ENCODE measurements at regions not wholly inside any gene's neighbourhood (a gene's known extent, or its start where the extent isn't known, plus 50 kb on each side); places are given as distances from the start of the nearest gene placed in this dataset.

- DNase-seq = no peak
- Mint-ChIP-seq H3K36me3 (ENCODE audit: low read depth) (no peaks in the 10 kb centered on the region; the same call in 1 of the 2 replicates), H3K9me3 (no peaks in the 10 kb centered on the region), H3K27me3 (ENCODE audit: insufficient read depth) (no peaks in the 10 kb centered on the region), H3K4me3 (no peak overlapping the region), H3K4me1 (ENCODE audit: low read depth) (peaks cover 13% of the 10 kb centered on the region), H3K27ac (no peak overlapping the region)
- TF ChIP-seq CTCF (IDR thresholded peaks at IDR 0.05) = no peak
Measured at GRCh38 chr18:73147590-73147989, 279.8 kb upstream of the NETO1 start.

- Mint-ChIP-seq H3K9me3 (no peaks in the 10 kb centered on the region), H3K36me3 (ENCODE audit: low read depth) (no peaks in the 10 kb centered on the region; the same call in 1 of the 2 replicates), H3K27ac (no peak overlapping the region), H3K27me3 (ENCODE audit: insufficient read depth) (no peaks in the 10 kb centered on the region; the same call in none of the 2 replicates), H3K4me1 (ENCODE audit: low read depth) (no peaks in the 10 kb centered on the region; the same call in 1 of the 2 replicates), H3K4me3 (no peak overlapping the region)
- no peak for TF ChIP-seq CTCF (IDR thresholded peaks at IDR 0.05)
- no peak for DNase-seq
Measured at GRCh38 chr18:73144030-73144429, 276.2 kb upstream of the NETO1 start.

GRCh38 chr18:73136134-73136533 is 268.3 kb upstream of the NETO1 start:
- Mint-ChIP-seq H3K9me3 (no peaks in the 10 kb centered on the region), H3K4me3 (peak overlapping the region; percentile 4; the same call in 1 of the 2 replicates), H3K4me1 (ENCODE audit: low read depth) (peaks cover 12% of the 10 kb centered on the region), H3K27me3 (ENCODE audit: insufficient read depth) (no peaks in the 10 kb centered on the region; the same call in 1 of the 2 replicates), H3K36me3 (ENCODE audit: low read depth) (no peaks in the 10 kb centered on the region), H3K27ac (no peak overlapping the region)
- TF ChIP-seq CTCF (IDR thresholded peaks at IDR 0.05) = peak; percentile 80
- peak; percentile 42 for DNase-seq

- Mint-ChIP-seq H3K4me3 (no peak overlapping the region), H3K4me1 (ENCODE audit: low read depth) (peaks cover 20% of the 10 kb centered on the region), H3K9me3 (no peaks in the 10 kb centered on the region), H3K27ac (no peak overlapping the region), H3K36me3 (ENCODE audit: low read depth) (no peaks in the 10 kb centered on the region), H3K27me3 (ENCODE audit: insufficient read depth) (no peaks in the 10 kb centered on the region)
- TF ChIP-seq CTCF (IDR thresholded peaks at IDR 0.05) = no peak
- peak; percentile 8 for DNase-seq
Measured at GRCh38 chr18:73124175-73124574, 256.4 kb upstream of the NETO1 start.

GRCh38 chr18:73121207-73121606 is 253.4 kb upstream of the NETO1 start:
- no peak for DNase-seq
- Mint-ChIP-seq H3K27me3 (ENCODE audit: insufficient read depth) (no peaks in the 10 kb centered on the region), H3K27ac (no peak overlapping the region), H3K9me3 (no peaks in the 10 kb centered on the region), H3K4me3 (no peak overlapping the region), H3K36me3 (ENCODE audit: low read depth) (no peaks in the 10 kb centered on the region; the same call in 1 of the 2 replicates), H3K4me1 (ENCODE audit: low read depth) (peaks cover 37% of the 10 kb centered on the region)
- TF ChIP-seq CTCF (IDR thresholded peaks at IDR 0.05) = no peak

GRCh38 chr18:73120626-73121025 is 252.8 kb upstream of the NETO1 start:
- TF ChIP-seq CTCF (IDR thresholded peaks at IDR 0.05) = no peak
- Mint-ChIP-seq H3K27me3 (ENCODE audit: insufficient read depth) (no peaks in the 10 kb centered on the region), H3K9me3 (no peaks in the 10 kb centered on the region), H3K27ac (no peak overlapping the region), H3K4me1 (ENCODE audit: low read depth) (peaks cover 37% of the 10 kb centered on the region), H3K36me3 (ENCODE audit: low read depth) (no peaks in the 10 kb centered on the region; the same call in 1 of the 2 replicates), H3K4me3 (no peak overlapping the region)
- no peak for DNase-seq

Measured in HFFc6 (cell line).